Uterus (tissue), 3 donors: ENCODE measurements at regions not wholly inside any gene's neighbourhood (a gene's known extent, or its start where the extent isn't known, plus 50 kb on each side); places are given as distances from the start of the nearest gene placed in this dataset.

Experiments
- DNase-seq, 2 donors: peaks; one replicate each; pipeline ENCODE4 v3.0.0-alpha.2; 2019 to 2020
- H3K27ac ChIP-seq, 2 donors: fragments of 200-600 bp; sonication (generic); 1 replicate in 1 of 2; 2 replicates in 1 of 2; pipeline ENCODE4 v1.5.1; 2016 to 2018
- H3K27me3 ChIP-seq, 2 donors: fragments of 200-600 bp; sonication (generic); one replicate each; pipeline ENCODE4 v1.5.1; 2018 to 2019; ENCODE audit warnings: control low read depth in 1 of 2
- H3K36me3 ChIP-seq, 2 donors: fragments of 200-600 bp; sonication (generic); one replicate each; pipeline ENCODE4 v1.5.1; 2019; ENCODE audit warnings: control low read depth in 1 of 2
- H3K4me1 ChIP-seq, 2 donors: fragments of 200-600 bp; sonication (generic); one replicate each; pipeline ENCODE4 v1.5.1; 2018 to 2019; ENCODE audit warnings: control low read depth in 1 of 2
- H3K4me3 ChIP-seq, 2 donors: fragments of 200-600 bp; sonication (generic); 1 replicate in 1 of 2; 2 replicates in 1 of 2; pipeline ENCODE4 v1.5.1; 2018 to 2019; ENCODE audit warnings: mild to moderate bottlenecking in 1 of 2
- H3K9me3 ChIP-seq, 2 donors: fragments of 200-600 bp; sonication (generic); one replicate each; pipeline ENCODE4 v1.5.1; 2019; ENCODE audit warnings: control low read depth in 1 of 2
- CTCF ChIP-seq, 4 experiments: fragments of 200-600 bp in 2 of 4; fragments of 450-650 bp in 2 of 4; sonication (generic) in 2 of 4; IDR thresholded peaks; one replicate each; pipeline ENCODE4 v1.5.1; 2016 to 2019; ENCODE audit warnings: antibody characterized with exemption in 4 of 4, mild to moderate bottlenecking in 2 of 4, moderate library complexity in 1 of 4
- POLR2A ChIP-seq, 2 donors: fragments of 450-650 bp; IDR thresholded peaks; one replicate each; pipeline ENCODE4 v1.6.1; 2016; ENCODE audit warnings: antibody characterized with exemption in 2 of 2, mild to moderate bottlenecking in 1 of 2, moderate library complexity in 1 of 2
- intact Hi-C: fragments of 100-400 bp; cut with DNase I; formaldehyde crosslinking; loops from one replicate; pipeline ENCODE4 v1.15.1; 2023; ENCODE audit warnings: low total_unique reads
- donor health status: DM: yes; HTN: yes; CAD: no.

DNA sequence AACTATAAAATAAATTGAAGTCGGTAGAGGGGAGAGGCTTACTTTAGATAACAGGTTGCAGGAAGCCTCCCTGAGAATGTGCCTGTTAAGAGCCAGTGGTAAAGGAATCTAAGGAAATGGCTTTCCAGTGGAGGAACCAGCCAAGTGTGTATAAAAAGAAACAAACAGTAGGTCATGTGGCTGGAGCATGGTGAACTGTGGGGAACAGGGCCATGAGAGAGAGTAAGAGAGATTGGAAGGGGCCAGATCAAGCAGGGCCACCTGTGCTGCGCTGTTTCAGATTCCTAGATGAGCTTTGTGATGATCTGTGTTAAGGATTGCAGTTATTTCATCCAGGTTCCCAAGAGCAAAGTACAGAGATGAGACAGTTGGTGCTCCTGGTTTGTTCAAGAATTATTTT is 152.7 kb upstream of the SGCD start:
- DNase-seq: no peak
- no peaks in the 10 kb centered on the region for H3K9me3 ChIP-seq
- H3K36me3 ChIP-seq: no peaks in the 10 kb centered on the region
- intact Hi-C loops: no loop called here
- TF ChIP-seq POLR2A (IDR thresholded peaks at IDR 0.05): no peak
- TF ChIP-seq CTCF (IDR thresholded peaks at IDR 0.05): no peak
- no peaks in the 10 kb centered on the region for H3K27me3 ChIP-seq
- no peak overlapping the region for H3K4me3 ChIP-seq
- no peaks in the 10 kb centered on the region for H3K4me1 ChIP-seq
- H3K27ac ChIP-seq: no peak overlapping the region

DNA sequence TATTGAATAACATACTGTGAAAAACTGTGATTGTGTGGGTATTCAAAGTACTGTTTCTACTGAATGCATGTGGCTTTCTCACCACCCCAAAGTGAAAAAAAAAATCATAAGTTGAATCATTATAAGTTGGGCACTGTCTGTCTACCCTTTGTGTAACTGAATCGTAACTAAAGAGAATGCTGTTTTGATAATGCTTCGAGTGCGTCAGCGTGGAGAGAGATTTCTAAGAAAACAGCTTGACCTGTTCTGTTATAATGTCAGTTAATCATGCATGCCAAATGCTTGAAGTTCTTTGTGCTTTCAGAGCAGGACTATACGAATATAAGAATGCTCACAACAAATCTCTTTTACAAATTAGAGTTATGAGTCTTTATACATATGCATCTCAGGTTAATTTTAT is 148.8 kb upstream of the SGCD start:
- Histone ChIP-seq H3K36me3 (no peaks in the 10 kb centered on the region), H3K27me3 (no peaks in the 10 kb centered on the region), H3K9me3 (no peaks in the 10 kb centered on the region), H3K4me1 (no peaks in the 10 kb centered on the region), H3K4me3 (no peak overlapping the region), H3K27ac (no peak overlapping the region)
- TF ChIP-seq POLR2A (IDR thresholded peaks at IDR 0.05): no peak
- TF ChIP-seq CTCF (IDR thresholded peaks at IDR 0.05): no peak
- intact Hi-C loops: no loop called here
- DNase-seq: no peak

DNA sequence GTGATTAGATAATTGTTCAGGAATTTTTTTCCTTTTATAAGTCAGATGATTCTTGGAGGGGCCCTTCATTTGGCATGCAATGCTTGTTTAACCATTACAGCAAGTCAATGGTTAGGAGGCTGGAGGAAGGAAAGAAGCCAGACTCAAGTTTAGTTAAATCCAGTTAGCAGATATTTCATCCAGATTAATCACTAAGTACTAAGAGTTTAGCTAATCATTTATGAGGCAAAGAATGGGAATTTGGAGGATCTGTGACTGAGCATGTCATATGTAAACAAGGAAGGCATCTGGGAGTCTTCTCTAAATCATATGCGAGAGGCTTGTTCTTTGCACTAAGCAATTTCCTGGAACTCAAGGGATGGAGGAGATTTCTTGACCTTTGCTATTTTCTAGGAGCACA is 145.3 kb upstream of the SGCD start:
- intact Hi-C loops: no loop called here
- H3K4me3 ChIP-seq: no peak overlapping the region
- H3K27ac ChIP-seq: no peak overlapping the region
- H3K9me3 ChIP-seq: no peaks in the 10 kb centered on the region
- no peaks in the 10 kb centered on the region for H3K27me3 ChIP-seq
- no peaks in the 10 kb centered on the region for H3K36me3 ChIP-seq
- no peak for DNase-seq
- TF ChIP-seq POLR2A (IDR thresholded peaks at IDR 0.05) (no peak), CTCF (IDR thresholded peaks at IDR 0.05) (no peak)
- H3K4me1 ChIP-seq: no peaks in the 10 kb centered on the region

DNA sequence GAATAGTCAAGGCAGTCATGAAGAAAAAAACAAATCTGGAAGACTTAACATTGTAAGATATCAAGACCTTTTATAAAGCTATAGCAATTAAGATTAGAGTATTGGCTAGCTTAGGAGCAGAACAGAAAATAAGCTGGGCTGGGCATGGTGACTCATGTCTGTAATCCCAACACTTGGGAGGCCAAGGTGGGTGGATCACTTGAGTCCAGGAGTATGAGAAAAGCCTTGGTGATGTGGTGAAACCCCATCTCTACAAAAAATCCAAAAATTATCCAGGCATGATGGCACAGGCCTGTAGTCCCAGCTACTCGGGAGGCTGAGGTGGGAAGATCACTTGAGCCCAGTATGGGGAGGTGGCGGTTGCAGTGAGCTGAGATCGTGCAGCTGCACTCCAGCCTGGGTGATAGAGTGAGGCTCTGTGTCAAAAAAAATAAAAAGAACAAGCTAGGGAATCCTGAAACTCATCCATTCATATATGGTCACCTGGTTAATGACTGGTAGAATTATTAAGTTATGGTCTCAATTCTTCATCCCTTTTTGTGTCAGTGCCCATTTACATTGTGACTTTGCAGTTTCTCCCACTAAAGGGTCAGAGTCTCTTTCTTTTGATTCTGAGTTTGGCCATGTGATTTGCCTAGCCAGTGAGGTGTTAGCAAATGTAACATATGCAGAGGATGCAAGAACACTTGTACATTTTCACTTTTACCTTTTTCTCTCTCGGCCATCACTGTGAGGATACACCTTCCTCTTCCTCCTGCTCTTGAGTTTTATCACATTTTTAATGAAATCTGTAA is 144.6 kb upstream of the SGCD start:
- TF ChIP-seq CTCF (IDR thresholded peaks at IDR 0.05) (no peak), POLR2A (IDR thresholded peaks at IDR 0.05) (no peak)
- H3K27ac ChIP-seq: no peak overlapping the region
- intact Hi-C loops: no loop called here

DNA sequence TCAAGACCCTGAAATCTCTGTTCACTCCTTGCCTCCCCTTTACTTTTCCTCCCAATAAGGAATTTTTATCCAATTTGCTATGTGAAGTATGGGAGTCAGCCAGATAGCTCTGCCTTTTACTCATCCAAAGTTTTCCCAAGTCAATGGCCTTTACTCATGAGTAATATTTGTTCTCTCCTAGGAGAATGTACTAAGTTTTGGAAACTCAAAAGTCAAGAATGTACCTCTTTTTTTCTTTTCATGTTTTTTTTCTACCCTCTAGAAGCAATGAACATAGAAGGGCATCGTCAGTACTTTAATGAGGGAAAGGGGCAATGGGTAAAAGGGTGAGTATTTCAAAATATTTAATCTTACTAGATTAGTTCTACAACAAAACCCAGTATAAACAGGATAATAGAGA is 140.2 kb upstream of the SGCD start:
- DNase-seq: no peak
- TF ChIP-seq POLR2A (IDR thresholded peaks at IDR 0.05) (no peak), CTCF (IDR thresholded peaks at IDR 0.05) (no peak)
- H3K9me3 ChIP-seq: no peaks in the 10 kb centered on the region
- intact Hi-C loops: no loop called here
- no peaks in the 10 kb centered on the region for H3K36me3 ChIP-seq
- no peaks in the 10 kb centered on the region for H3K4me1 ChIP-seq
- no peak overlapping the region for H3K4me3 ChIP-seq
- H3K27ac ChIP-seq: no peak overlapping the region
- no peaks in the 10 kb centered on the region for H3K27me3 ChIP-seq

More for the DNA sequence above, 144.6 kb upstream of the SGCD start:
- Histone ChIP-seq H3K9me3 (no peaks in the 10 kb centered on the region), H3K4me3 (no peak overlapping the region), H3K36me3 (no peaks in the 10 kb centered on the region), H3K4me1 (no peaks in the 10 kb centered on the region), H3K27me3 (no peaks in the 10 kb centered on the region)
- DNase-seq: no peak
